Activated CD4-positive, alpha-beta T cell treated with anti-CD3 and anti-CD28 coated beads, Interleukin-2, amount 10 ng/mL, durations not matched to agents 24 days and 14 days (primary cell): ENCODE measurements at regions not wholly inside any gene's neighbourhood (a gene's known extent, or its start where the extent isn't known, plus 50 kb on each side); places are given as distances from the start of the nearest gene placed in this dataset.

Source experiments
- DNase-seq: peaks from one replicate; pipeline ENCODE4 v3.0.0; 2022
- H3K27ac Mint-ChIP-seq: one replicate; pipeline ENCODE4 v1.8.0; 2022; ENCODE audit warnings: mild to moderate bottlenecking, mixed read lengths
- H3K27me3 Mint-ChIP-seq: one replicate; pipeline ENCODE4 v1.8.0; 2022; ENCODE audit warnings: mixed read lengths
- H3K36me3 Mint-ChIP-seq: one replicate; pipeline ENCODE4 v1.8.0; 2022; ENCODE audit warnings: low read depth, mild to moderate bottlenecking, mixed read lengths
- H3K4me1 Mint-ChIP-seq: one replicate; pipeline ENCODE4 v1.8.0; 2021; ENCODE audit warnings: mixed read lengths
- H3K4me3 Mint-ChIP-seq: one replicate; pipeline ENCODE4 v1.8.0; 2022; ENCODE audit warnings: mild to moderate bottlenecking, moderate library complexity, mixed read lengths
- H3K9me3 Mint-ChIP-seq: one replicate; pipeline ENCODE4 v1.8.0; 2021; ENCODE audit warnings: mixed read lengths
- intact Hi-C: fragments of 100-400 bp; cut with micrococcal nuclease; formaldehyde crosslinking; loops from one replicate; pipeline ENCODE4 v1.15.1; 2023

GRCh38 chr2:16870491-16871076 lies 204.9 kb upstream of the CYRIA start:
- DNase-seq: no peak
- H3K36me3 Mint-ChIP-seq: no peaks in the 10 kb centered on the region
- H3K9me3 Mint-ChIP-seq: no peaks in the 10 kb centered on the region
- intact Hi-C loops: no loop called here
- H3K4me1 Mint-ChIP-seq: no peaks in the 10 kb centered on the region
- H3K4me3 Mint-ChIP-seq: no peak overlapping the region
- no peaks in the 10 kb centered on the region for H3K27me3 Mint-ChIP-seq
- H3K27ac Mint-ChIP-seq: no peak overlapping the region

GRCh38 chr2:16869711-16870110 lies 204.1 kb upstream of the CYRIA start:
- no peaks in the 10 kb centered on the region for H3K9me3 Mint-ChIP-seq
- no peaks in the 10 kb centered on the region for H3K36me3 Mint-ChIP-seq
- no peak overlapping the region for H3K4me3 Mint-ChIP-seq
- no peak overlapping the region for H3K27ac Mint-ChIP-seq
- DNase-seq: no peak
- no peaks in the 10 kb centered on the region for H3K27me3 Mint-ChIP-seq
- intact Hi-C loops: no loop called here
- H3K4me1 Mint-ChIP-seq: no peaks in the 10 kb centered on the region

GRCh38 chr2:16862471-16862870 lies 196.8 kb upstream of the CYRIA start:
- no peak overlapping the region for H3K27ac Mint-ChIP-seq
- no peaks in the 10 kb centered on the region for H3K4me1 Mint-ChIP-seq
- no peaks in the 10 kb centered on the region for H3K9me3 Mint-ChIP-seq
- H3K4me3 Mint-ChIP-seq: no peak overlapping the region
- intact Hi-C loops: no loop called here
- DNase-seq: no peak
- H3K27me3 Mint-ChIP-seq: no peaks in the 10 kb centered on the region
- no peaks in the 10 kb centered on the region for H3K36me3 Mint-ChIP-seq

- no peak overlapping the region for H3K27ac Mint-ChIP-seq
- H3K4me3 Mint-ChIP-seq: no peak overlapping the region
- no peaks in the 10 kb centered on the region for H3K36me3 Mint-ChIP-seq
- H3K4me1 Mint-ChIP-seq: no peaks in the 10 kb centered on the region
- no peak for DNase-seq
- no peaks in the 10 kb centered on the region for H3K9me3 Mint-ChIP-seq
- no peaks in the 10 kb centered on the region for H3K27me3 Mint-ChIP-seq
- intact Hi-C loops: no loop called here
Measured at GRCh38 chr2:16861530-16861929, 195.9 kb upstream of the CYRIA start.

- intact Hi-C loops: no loop called here
- H3K27me3 Mint-ChIP-seq: no peaks in the 10 kb centered on the region
- H3K4me1 Mint-ChIP-seq: no peaks in the 10 kb centered on the region
- no peaks in the 10 kb centered on the region for H3K9me3 Mint-ChIP-seq
- no peak overlapping the region for H3K4me3 Mint-ChIP-seq
- no peak for DNase-seq
- H3K27ac Mint-ChIP-seq: no peak overlapping the region
- no peaks in the 10 kb centered on the region for H3K36me3 Mint-ChIP-seq
Measured at GRCh38 chr2:16861111-16861510, 195.5 kb upstream of the CYRIA start.

GRCh38 chr2:16860627-16861026 lies 195.0 kb upstream of the CYRIA start:
- Mint-ChIP-seq H3K27me3 (no peaks in the 10 kb centered on the region), H3K4me3 (no peak overlapping the region), H3K27ac (no peak overlapping the region), H3K4me1 (no peaks in the 10 kb centered on the region), H3K36me3 (no peaks in the 10 kb centered on the region), H3K9me3 (no peaks in the 10 kb centered on the region)
- intact Hi-C loops: no loop called here
- DNase-seq: no peak

- no peaks in the 10 kb centered on the region for H3K4me1 Mint-ChIP-seq
- no peak for DNase-seq
- intact Hi-C loops: no loop called here
- H3K27ac Mint-ChIP-seq: no peak overlapping the region
- no peaks in the 10 kb centered on the region for H3K9me3 Mint-ChIP-seq
- H3K36me3 Mint-ChIP-seq: no peaks in the 10 kb centered on the region
- H3K27me3 Mint-ChIP-seq: no peaks in the 10 kb centered on the region
- H3K4me3 Mint-ChIP-seq: no peak overlapping the region
Measured at GRCh38 chr2:16855183-16855582, 189.5 kb upstream of the CYRIA start.

GRCh38 chr2:16853088-16853487 lies 187.5 kb upstream of the CYRIA start:
- H3K27me3 Mint-ChIP-seq: no peaks in the 10 kb centered on the region
- intact Hi-C loops: no loop called here
- H3K36me3 Mint-ChIP-seq: no peaks in the 10 kb centered on the region
- no peak overlapping the region for H3K27ac Mint-ChIP-seq
- no peak overlapping the region for H3K4me3 Mint-ChIP-seq
- no peak for DNase-seq
- no peaks in the 10 kb centered on the region for H3K9me3 Mint-ChIP-seq
- H3K4me1 Mint-ChIP-seq: no peaks in the 10 kb centered on the region

GRCh38 chr2:16852651-16853050 lies 187.0 kb upstream of the CYRIA start:
- DNase-seq: no peak
- Mint-ChIP-seq H3K4me3 (no peak overlapping the region), H3K4me1 (no peaks in the 10 kb centered on the region), H3K27me3 (no peaks in the 10 kb centered on the region), H3K36me3 (no peaks in the 10 kb centered on the region), H3K27ac (no peak overlapping the region), H3K9me3 (no peaks in the 10 kb centered on the region)
- intact Hi-C loops: no loop called here

- intact Hi-C loops: no loop called here
- Mint-ChIP-seq H3K36me3 (no peaks in the 10 kb centered on the region), H3K4me1 (no peaks in the 10 kb centered on the region), H3K9me3 (no peaks in the 10 kb centered on the region), H3K27ac (no peak overlapping the region), H3K27me3 (no peaks in the 10 kb centered on the region), H3K4me3 (no peak overlapping the region)
- DNase-seq: no peak
Measured at GRCh38 chr2:16851126-16851525, 185.5 kb upstream of the CYRIA start.

GRCh38 chr2:16840496-16841172 lies 175.0 kb upstream of the CYRIA start:
- intact Hi-C loops: no loop called here
- H3K36me3 Mint-ChIP-seq: no peaks in the 10 kb centered on the region
- no peaks in the 10 kb centered on the region for H3K9me3 Mint-ChIP-seq
- no peaks in the 10 kb centered on the region for H3K4me1 Mint-ChIP-seq
- H3K27me3 Mint-ChIP-seq: no peaks in the 10 kb centered on the region
- no peak for DNase-seq
- no peak overlapping the region for H3K4me3 Mint-ChIP-seq
- H3K27ac Mint-ChIP-seq: no peak overlapping the region

GRCh38 chr2:16832910-16833309 lies 167.3 kb upstream of the CYRIA start:
- H3K36me3 Mint-ChIP-seq: no peaks in the 10 kb centered on the region
- intact Hi-C loops: no loop called here
- no peak overlapping the region for H3K27ac Mint-ChIP-seq
- peaks cover 2% of the 10 kb centered on the region for H3K27me3 Mint-ChIP-seq
- no peaks in the 10 kb centered on the region for H3K9me3 Mint-ChIP-seq
- no peak for DNase-seq
- H3K4me1 Mint-ChIP-seq: no peaks in the 10 kb centered on the region
- no peak overlapping the region for H3K4me3 Mint-ChIP-seq

GRCh38 chr2:16828828-16829160 lies 163.2 kb upstream of the CYRIA start:
- H3K9me3 Mint-ChIP-seq: no peaks in the 10 kb centered on the region
- no peak overlapping the region for H3K4me3 Mint-ChIP-seq
- no peak overlapping the region for H3K27ac Mint-ChIP-seq
- H3K27me3 Mint-ChIP-seq: peaks cover 3% of the 10 kb centered on the region
- intact Hi-C loops: no loop called here
- H3K4me1 Mint-ChIP-seq: no peaks in the 10 kb centered on the region
- no peaks in the 10 kb centered on the region for H3K36me3 Mint-ChIP-seq
- DNase-seq: no peak

GRCh38 chr2:16828044-16828827 lies 162.6 kb upstream of the CYRIA start:
- H3K4me1 Mint-ChIP-seq: no peaks in the 10 kb centered on the region
- peaks cover 3% of the 10 kb centered on the region for H3K27me3 Mint-ChIP-seq
- DNase-seq: no peak
- no peaks in the 10 kb centered on the region for H3K9me3 Mint-ChIP-seq
- H3K4me3 Mint-ChIP-seq: no peak overlapping the region
- no peaks in the 10 kb centered on the region for H3K36me3 Mint-ChIP-seq
- intact Hi-C loops: no loop called here
- H3K27ac Mint-ChIP-seq: no peak overlapping the region
